Keratinocyte (primary cell): ENCODE measurements at regions not wholly inside any gene's neighbourhood (a gene's known extent, or its start where the extent isn't known, plus 50 kb on each side); places are given as distances from the start of the nearest gene placed in this dataset.

Source experiments
- CTCF ChIP-seq, 3 experiments: IDR thresholded peaks in 1 of 3; conservative IDR thresholded peaks in 1 of 3; optimal IDR thresholded peaks in 1 of 3; 2 replicates in 2 of 3; 3 replicates in 1 of 3; pipeline versions ENCODE3 to v1.5.1; 2011; ENCODE audit warnings: low read length in 3 of 3, mild to moderate bottlenecking in 3 of 3, moderate library complexity in 2 of 3, control low read depth in 1 of 3, inconsistent platforms in 1 of 3; ENCODE audit not compliant: insufficient read depth in 2 of 3; ENCODE audit errors: extremely low read depth in 1 of 3
- EZH2 ChIP-seq: IDR thresholded peaks from one replicate; pipeline ENCODE4 v1.6.1; 2012; ENCODE audit warnings: inconsistent platforms, mild to moderate bottlenecking, low read length, moderate library complexity

GRCh38 chr1:58352476-58353092, 193.9 kb downstream of the OMA1 start:
- TF ChIP-seq CTCF (optimal IDR thresholded peaks at IDR 0.05 in 1 of 3, IDR thresholded peaks at IDR 0.05 in 1 of 3, conservative IDR thresholded peaks at IDR 0.05 in 1 of 3; ENCODE audit: extremely low read depth in 1 of 3, insufficient read depth in 2 of 3, low read length in 3 of 3) (no peak), EZH2 (no peak)
